ENCODE measurements at regions not wholly inside any gene's neighbourhood (a gene's known extent, or its start where the extent isn't known, plus 50 kb on each side); places are given as distances from the start of the nearest gene placed in this dataset.

- ChIA-PET POLR2A (ENCODE audit: unreplicated experiment) (no interaction called here), CTCF (no interaction called here)
- H3K9me3 ChIP-seq (ENCODE audit: low read length), result no peaks in the 10 kb centered on the region
- no TSS peak for BruUV-seq (replicated peaks)
- H3K9ac ChIP-seq (ENCODE audit: low read length), result no peak overlapping the region
- no peaks in the 10 kb centered on the region for H3K4me1 ChIP-seq (ENCODE audit: insufficient read depth, low read length)
- no peaks in the 10 kb centered on the region for H3K36me3 ChIP-seq (ENCODE audit: low read depth, low read length)
- no peak overlapping the region for H2AFZ ChIP-seq (ENCODE audit: low read length)
- H3K4me2 ChIP-seq (ENCODE audit: low read length), result no peak overlapping the region
- ATAC-seq (no peak), DNase-seq (no peak)
- no peak overlapping the region for H3K4me3 ChIP-seq (ENCODE audit: low read length)
- no peaks in the 10 kb centered on the region for H3K79me2 ChIP-seq (ENCODE audit: low read length)
- no peaks in the 10 kb centered on the region for H3F3A ChIP-seq (ENCODE audit: low read length, unreplicated experiment)
- H3K9me2 ChIP-seq (replicated peaks; ENCODE audit: low read length), result no peaks in the 10 kb centered on the region
- no peak overlapping the region for H3K27ac ChIP-seq (ENCODE audit: low read length)
- H4K20me1 ChIP-seq (ENCODE audit: low read length), result no peaks in the 10 kb centered on the region
- intact Hi-C loops (cut with micrococcal nuclease), result no loop called here
- H3K27me3 ChIP-seq (ENCODE audit: low read length), result no peaks in the 10 kb centered on the region
- TF ChIP-seq CTCF (conservative IDR thresholded peaks at IDR 0.05; ENCODE audit: low read depth, low read length), result no peak
- no peak for TF ChIP-seq EZH2 (IDR thresholded peaks at IDR 0.05; ENCODE audit: low read length, unreplicated experiment)
- no peak for TF ChIP-seq EZH2phosphoT487 (IDR thresholded peaks at IDR 0.05; ENCODE audit: borderline replicate concordance, low read length)
Observed at GRCh38 chr13:56332671-56333070, 808.0 kb upstream of the PRR20A start.

GRCh38 chr13:56335775-56336174, 804.9 kb upstream of the PRR20A start:
- intact Hi-C loops (cut with micrococcal nuclease), result no loop called here
- H2AFZ ChIP-seq (ENCODE audit: low read length), result no peak overlapping the region
- ATAC-seq, result no peak
- no peak overlapping the region for H3K4me3 ChIP-seq (ENCODE audit: low read length)
- TF ChIP-seq EZH2 (IDR thresholded peaks at IDR 0.05; ENCODE audit: low read length, unreplicated experiment) (no peak), CTCF (conservative IDR thresholded peaks at IDR 0.05; ENCODE audit: low read depth, low read length) (no peak), EZH2phosphoT487 (IDR thresholded peaks at IDR 0.05; ENCODE audit: borderline replicate concordance, low read length) (no peak)
- POLR2A ChIA-PET (ENCODE audit: unreplicated experiment), result interaction anchor here (0.7 kb wide), 1 partner anchor 22 kb away, joined by 3 read pairs; no protein-coding TSS in a partner anchor
- H3K9me2 ChIP-seq (replicated peaks; ENCODE audit: low read length), result no peaks in the 10 kb centered on the region
- H4K20me1 ChIP-seq (ENCODE audit: low read length), result no peaks in the 10 kb centered on the region
- CTCF ChIA-PET, result no interaction called here
- DNase-seq, result no peak
- no peak overlapping the region for H3K4me2 ChIP-seq (ENCODE audit: low read length)
- no peaks in the 10 kb centered on the region for H3K9me3 ChIP-seq (ENCODE audit: low read length)
- BruUV-seq (replicated peaks), result no TSS peak
- no peak overlapping the region for H3K27ac ChIP-seq (ENCODE audit: low read length)
- no peak overlapping the region for H3K9ac ChIP-seq (ENCODE audit: low read length)
- no peaks in the 10 kb centered on the region for H3F3A ChIP-seq (ENCODE audit: low read length, unreplicated experiment)
- no peaks in the 10 kb centered on the region for H3K79me2 ChIP-seq (ENCODE audit: low read length)
- no peaks in the 10 kb centered on the region for H3K36me3 ChIP-seq (ENCODE audit: low read depth, low read length)
- no peaks in the 10 kb centered on the region for H3K4me1 ChIP-seq (ENCODE audit: insufficient read depth, low read length)
- no peaks in the 10 kb centered on the region for H3K27me3 ChIP-seq (ENCODE audit: low read length)

GRCh38 chr13:56338421-56338820, 802.3 kb upstream of the PRR20A start:
- CTCF ChIA-PET, result no interaction called here
- H3K27me3 ChIP-seq (ENCODE audit: low read length), result no peaks in the 10 kb centered on the region
- TF ChIP-seq CTCF (conservative IDR thresholded peaks at IDR 0.05; ENCODE audit: low read depth, low read length) (no peak), EZH2 (IDR thresholded peaks at IDR 0.05; ENCODE audit: low read length, unreplicated experiment) (no peak), EZH2phosphoT487 (IDR thresholded peaks at IDR 0.05; ENCODE audit: borderline replicate concordance, low read length) (no peak)
- no peaks in the 10 kb centered on the region for H3K9me3 ChIP-seq (ENCODE audit: low read length)
- intact Hi-C loops (cut with micrococcal nuclease), result no loop called here
- POLR2A ChIA-PET (ENCODE audit: unreplicated experiment), result no interaction called here
- ATAC-seq (no peak), DNase-seq (no peak)
- H3K27ac ChIP-seq (ENCODE audit: low read length), result no peak overlapping the region
- H3F3A ChIP-seq (ENCODE audit: low read length, unreplicated experiment), result no peaks in the 10 kb centered on the region
- H3K4me2 ChIP-seq (ENCODE audit: low read length), result no peak overlapping the region
- no peaks in the 10 kb centered on the region for H4K20me1 ChIP-seq (ENCODE audit: low read length)
- no peaks in the 10 kb centered on the region for H3K9me2 ChIP-seq (replicated peaks; ENCODE audit: low read length)
- BruUV-seq (replicated peaks), result no TSS peak
- no peak overlapping the region for H3K4me3 ChIP-seq (ENCODE audit: low read length)
- no peak overlapping the region for H2AFZ ChIP-seq (ENCODE audit: low read length)
- H3K36me3 ChIP-seq (ENCODE audit: low read depth, low read length), result no peaks in the 10 kb centered on the region
- no peak overlapping the region for H3K9ac ChIP-seq (ENCODE audit: low read length)
- no peaks in the 10 kb centered on the region for H3K79me2 ChIP-seq (ENCODE audit: low read length)
- no peaks in the 10 kb centered on the region for H3K4me1 ChIP-seq (ENCODE audit: insufficient read depth, low read length)

Data from PC-3 (cell line).